ENCODE measurements at regions not wholly inside any gene's neighbourhood (a gene's known extent, or its start where the extent isn't known, plus 50 kb on each side); places are given as distances from the start of the nearest gene placed in this dataset.

DNA sequence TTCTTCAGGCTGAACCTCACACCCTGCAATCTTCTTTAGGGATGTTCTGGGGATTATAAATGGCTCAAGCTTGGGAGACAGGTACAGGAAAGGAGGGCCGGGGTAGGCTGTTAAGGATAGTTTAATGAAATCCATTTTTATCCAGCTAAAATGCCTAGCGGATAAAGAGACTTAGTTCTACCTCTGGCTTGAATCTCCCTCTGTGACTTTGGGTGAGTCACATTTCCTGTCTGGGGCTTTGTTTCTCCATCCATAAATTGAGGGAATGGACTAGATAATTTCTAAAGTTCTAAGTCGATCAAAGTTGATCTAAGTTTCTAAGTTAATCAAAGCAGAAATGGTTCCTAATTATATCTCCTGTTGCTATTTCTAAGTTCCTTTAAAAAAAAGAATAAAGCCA lies 319.6 kb upstream of the E2F7 start:
- TF ChIP-seq, protein P1, sequence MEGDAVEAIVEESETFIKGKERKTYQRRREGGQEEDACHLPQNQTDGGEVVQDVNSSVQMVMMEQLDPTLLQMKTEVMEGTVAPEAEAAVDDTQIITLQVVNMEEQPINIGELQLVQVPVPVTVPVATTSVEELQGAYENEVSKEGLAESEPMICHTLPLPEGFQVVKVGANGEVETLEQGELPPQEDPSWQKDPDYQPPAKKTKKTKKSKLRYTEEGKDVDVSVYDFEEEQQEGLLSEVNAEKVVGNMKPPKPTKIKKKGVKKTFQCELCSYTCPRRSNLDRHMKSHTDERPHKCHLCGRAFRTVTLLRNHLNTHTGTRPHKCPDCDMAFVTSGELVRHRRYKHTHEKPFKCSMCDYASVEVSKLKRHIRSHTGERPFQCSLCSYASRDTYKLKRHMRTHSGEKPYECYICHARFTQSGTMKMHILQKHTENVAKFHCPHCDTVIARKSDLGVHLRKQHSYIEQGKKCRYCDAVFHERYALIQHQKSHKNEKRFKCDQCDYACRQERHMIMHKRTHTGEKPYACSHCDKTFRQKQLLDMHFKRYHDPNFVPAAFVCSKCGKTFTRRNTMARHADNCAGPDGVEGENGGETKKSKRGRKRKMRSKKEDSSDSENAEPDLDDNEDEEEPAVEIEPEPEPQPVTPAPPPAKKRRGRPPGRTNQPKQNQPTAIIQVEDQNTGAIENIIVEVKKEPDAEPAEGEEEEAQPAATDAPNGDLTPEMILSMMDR (IDR thresholded peaks at IDR 0.05; ENCODE audit: low read depth, low read length): no peak
- H3K4me3 ChIP-seq (replicated peaks in 1 of 2; ENCODE audit: low read depth in 2 of 2, low read length in 2 of 2): no peak overlapping the region
- DNase-seq (ENCODE audit: low read depth in 2 of 2): peak in 1 of 2 donors; percentile 10

DNA sequence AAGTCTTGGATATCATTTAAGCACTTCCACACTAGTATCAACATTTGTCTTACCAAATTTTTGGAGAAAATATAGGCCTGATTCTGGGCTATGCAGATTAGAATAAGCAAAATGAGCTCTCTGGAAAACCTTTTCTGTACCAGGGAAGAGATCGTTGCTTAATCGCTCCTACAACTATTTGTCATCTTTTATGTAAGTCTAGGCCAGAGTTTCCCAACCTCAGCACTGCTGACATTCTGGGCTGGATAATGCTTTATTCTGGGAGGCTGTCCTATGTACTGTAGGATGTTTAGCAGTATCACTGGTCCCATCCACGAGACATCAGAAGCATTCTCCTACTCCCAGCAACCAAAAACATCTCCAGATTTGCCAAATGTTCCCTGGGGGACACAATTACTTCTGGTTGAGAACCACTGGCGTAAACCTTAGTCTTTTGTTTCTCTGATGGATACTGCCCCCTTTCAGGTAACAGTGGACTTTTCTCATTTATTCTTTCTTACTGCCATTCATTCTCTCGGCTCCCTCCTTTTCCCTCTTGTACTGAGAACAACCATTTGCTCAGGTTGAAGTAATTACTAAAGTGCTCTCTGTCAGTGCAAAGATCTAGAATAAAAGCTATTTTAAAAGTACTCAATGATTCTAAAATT lies 316.9 kb upstream of the E2F7 start:
- DNase-seq (ENCODE audit: low read depth in 2 of 2): peak; percentile 21 to 34
- no peak overlapping the region for H3K4me3 ChIP-seq (replicated peaks in 1 of 2; ENCODE audit: low read depth in 2 of 2, low read length in 2 of 2)
- TF ChIP-seq, protein P1 (IDR thresholded peaks at IDR 0.05; ENCODE audit: low read depth, low read length): no peak

DNA sequence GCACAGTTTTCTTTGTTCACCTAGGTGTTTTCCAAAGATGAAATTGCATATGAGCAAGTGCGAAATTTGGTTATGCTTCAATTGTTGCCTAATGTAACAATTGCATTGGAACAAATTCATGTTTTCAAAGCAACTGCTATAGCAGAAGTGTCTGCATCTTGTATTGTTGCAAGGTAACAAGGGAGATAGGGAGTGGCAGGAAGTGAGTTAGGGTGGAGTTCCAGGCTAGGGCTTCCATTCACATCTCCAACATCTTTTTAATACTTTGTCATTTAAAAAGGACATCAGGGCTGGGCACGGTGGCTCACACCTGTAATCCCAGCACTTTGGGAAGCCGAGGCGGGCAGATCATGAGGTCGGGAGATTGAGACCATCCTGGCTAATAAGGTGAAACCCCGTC lies 312.3 kb upstream of the E2F7 start:
- H3K4me3 ChIP-seq (replicated peaks in 1 of 2; ENCODE audit: low read depth in 2 of 2, low read length in 2 of 2): no peak overlapping the region
- DNase-seq (ENCODE audit: low read depth in 2 of 2): peak in 1 of 2 donors; percentile 7
- TF ChIP-seq, protein P1 (IDR thresholded peaks at IDR 0.05; ENCODE audit: low read depth, low read length): no peak

DNA sequence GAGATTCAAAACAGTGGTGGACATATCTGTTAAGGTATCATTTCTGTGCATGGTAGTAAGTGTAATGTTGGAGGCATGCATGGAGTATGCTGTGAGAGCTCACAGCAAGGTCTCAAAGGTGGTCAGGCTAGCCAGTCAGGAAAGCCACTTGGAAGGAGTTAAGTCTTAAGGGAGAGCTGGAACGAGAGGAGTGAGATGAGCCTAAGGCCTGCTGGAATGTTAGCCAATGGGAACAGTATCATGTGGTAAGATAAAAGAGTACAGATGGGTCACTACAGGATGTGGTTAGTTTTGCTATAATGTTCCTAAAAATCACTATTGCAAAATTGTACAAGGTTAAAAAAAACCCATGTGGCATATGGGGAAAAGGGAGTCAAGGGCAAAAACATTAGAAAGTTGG lies 311.7 kb upstream of the E2F7 start:
- no peak overlapping the region for H3K4me3 ChIP-seq (replicated peaks in 1 of 2; ENCODE audit: low read depth in 2 of 2, low read length in 2 of 2)
- DNase-seq (ENCODE audit: low read depth in 2 of 2): peak; percentile 61 to 74
- TF ChIP-seq, protein P1 (IDR thresholded peaks at IDR 0.05; ENCODE audit: low read depth, low read length): no peak

DNA sequence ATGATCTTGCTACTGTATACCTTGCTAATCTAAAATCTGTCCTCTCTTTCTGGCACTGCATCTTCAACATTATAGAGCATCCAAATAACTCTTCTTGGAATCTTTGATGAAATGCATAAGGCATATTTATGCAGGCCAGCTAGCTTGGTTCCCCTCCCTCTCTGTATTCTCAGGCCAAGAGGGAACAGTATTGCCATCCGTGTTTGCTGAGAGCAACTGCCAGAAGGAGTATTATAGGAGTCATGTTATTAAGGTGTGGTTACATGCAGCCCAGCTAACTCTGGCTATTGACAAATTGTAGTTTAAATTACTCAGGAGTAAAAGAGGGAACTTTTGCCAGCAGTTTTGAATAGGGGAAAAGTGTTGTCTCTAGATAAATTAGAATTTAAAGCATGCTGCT lies 309.3 kb upstream of the E2F7 start:
- DNase-seq (ENCODE audit: low read depth in 2 of 2): no peak
- H3K4me3 ChIP-seq (replicated peaks in 1 of 2; ENCODE audit: low read depth in 2 of 2, low read length in 2 of 2): no peak overlapping the region
- TF ChIP-seq, protein P1 (IDR thresholded peaks at IDR 0.05; ENCODE audit: low read depth, low read length): no peak

DNA sequence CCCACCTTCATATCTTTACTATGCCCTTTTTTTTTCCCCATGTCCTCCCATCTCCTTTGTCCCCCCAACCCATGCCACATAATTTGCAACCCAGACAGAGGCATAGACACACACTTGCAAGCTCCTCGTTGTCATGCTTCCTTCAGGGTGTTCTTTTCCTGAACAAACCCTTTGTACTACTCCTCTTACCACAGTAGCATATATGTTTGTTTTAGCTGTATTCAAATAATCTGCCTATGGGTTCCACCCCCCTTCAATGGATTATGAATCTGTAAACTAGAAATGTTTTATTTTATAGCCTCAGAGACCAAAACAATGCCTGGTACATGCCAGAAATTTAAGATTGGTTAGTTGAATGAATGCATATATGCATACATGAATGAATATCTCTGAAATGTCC lies 307.1 kb upstream of the E2F7 start:
- TF ChIP-seq, protein P1 (IDR thresholded peaks at IDR 0.05; ENCODE audit: low read depth, low read length): no peak
- H3K4me3 ChIP-seq (replicated peaks in 1 of 2; ENCODE audit: low read depth in 2 of 2, low read length in 2 of 2): no peak overlapping the region
- no peak for DNase-seq (ENCODE audit: low read depth in 2 of 2)

DNA sequence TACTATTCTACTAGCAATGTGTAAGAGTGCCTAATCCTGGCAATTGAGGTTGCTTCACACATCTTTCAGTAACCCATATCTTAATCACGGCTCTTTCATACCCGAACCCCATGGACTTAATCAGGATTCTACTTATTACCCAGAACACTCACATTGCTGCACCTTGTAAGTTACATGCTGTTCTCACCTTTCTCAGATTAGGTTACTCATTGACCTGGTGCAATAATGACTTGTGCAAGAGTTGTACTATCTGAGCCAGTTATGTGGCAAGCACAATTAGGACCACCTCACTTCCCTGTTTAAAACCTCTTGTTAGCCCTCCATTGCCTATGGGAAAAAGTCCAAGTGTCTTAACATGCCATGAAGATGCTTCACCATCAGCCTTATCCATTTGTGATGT lies 306.7 kb upstream of the E2F7 start:
- no peak for DNase-seq (ENCODE audit: low read depth in 2 of 2)
- no peak overlapping the region for H3K4me3 ChIP-seq (replicated peaks in 1 of 2; ENCODE audit: low read depth in 2 of 2, low read length in 2 of 2)
- TF ChIP-seq, protein P1 (IDR thresholded peaks at IDR 0.05; ENCODE audit: low read depth, low read length): no peak
